Smooth muscle cell (in vitro differentiated cells): ENCODE measurements at regions not wholly inside any gene's neighbourhood (a gene's known extent, or its start where the extent isn't known, plus 50 kb on each side); places are given as distances from the start of the nearest gene placed in this dataset.

Experiments
- DNase-seq: peaks from one replicate; lab custom pipeline; 2025; ENCODE audit not compliant: unreplicated experiment; lab: John Stamatoyannopoulos, UW
- H2AFZ ChIP-seq: fragments of 200-600 bp; sonication (generic); 2 replicates; pipeline ENCODE4 v1.6.0; 2016; ENCODE audit warnings: antibody characterized with exemption, low read depth, mild to moderate bottlenecking
- H3F3A ChIP-seq: fragments of 200-600 bp; sonication (generic); 2 replicates; pipeline ENCODE4 v1.6.0; 2017; ENCODE audit warnings: antibody characterized with exemption, low read depth
- H3K27ac ChIP-seq: fragments of 200-600 bp; sonication (generic); 2 replicates; pipeline ENCODE4 v1.5.1; 2016; ENCODE audit warnings: low read depth, mild to moderate bottlenecking
- H3K27me3 ChIP-seq: fragments of 200-600 bp; sonication (generic); 2 replicates; pipeline ENCODE4 v1.6.1; 2016; ENCODE audit warnings: low read depth, mild to moderate bottlenecking
- H3K36me3 ChIP-seq: fragments of 200-600 bp; sonication (generic); 2 replicates; pipeline ENCODE4 v1.5.1; 2016; ENCODE audit warnings: low read depth
- H3K4me1 ChIP-seq: fragments of 200-600 bp; sonication (generic); 2 replicates; pipeline ENCODE4 v1.5.1; 2016; ENCODE audit warnings: low read depth
- H3K4me2 ChIP-seq: fragments of 200-600 bp; sonication (generic); 2 replicates; pipeline ENCODE4 v1.6.0; 2016; ENCODE audit warnings: mild to moderate bottlenecking
- H3K4me3 ChIP-seq: fragments of 200-600 bp; sonication (generic); 2 replicates; pipeline ENCODE4 v1.5.1; 2016; ENCODE audit warnings: mild to moderate bottlenecking
- H3K79me2 ChIP-seq: fragments of 200-600 bp; sonication (generic); 2 replicates; pipeline ENCODE4 v1.6.0; 2016; ENCODE audit warnings: low read depth, mild to moderate bottlenecking
- H3K9ac ChIP-seq: fragments of 200-600 bp; sonication (generic); 2 replicates; pipeline ENCODE4 v1.6.0; 2016; ENCODE audit warnings: low read depth
- H3K9me3 ChIP-seq: fragments of 200-600 bp; sonication (generic); replicated peaks from 2 replicates; pipeline ENCODE4 v1.5.1; 2016; ENCODE audit warnings: low read depth
- H4K20me1 ChIP-seq: fragments of 200-600 bp; sonication (generic); 2 replicates; pipeline ENCODE4 v1.6.0; 2016; ENCODE audit warnings: low read depth
- WGBS: methylation state at CpG from one replicate; pipeline ENCODE4 v1.1.7; 2016; ENCODE audit warnings: low lambda C conversion rate; 5-methylcytosine and 5-hydroxymethylcytosine counted together
- TF ChIP-seq, protein P1 (sequence below): fragments of 200-600 bp; sonication (generic); IDR thresholded peaks from 2 replicates; pipeline ENCODE4 v1.5.1; 2017; ENCODE audit warnings: borderline replicate concordance, mild to moderate bottlenecking, antibody characterized with exemption; ENCODE audit not compliant: insufficient read depth, poor library complexity, severe bottlenecking

DNA sequence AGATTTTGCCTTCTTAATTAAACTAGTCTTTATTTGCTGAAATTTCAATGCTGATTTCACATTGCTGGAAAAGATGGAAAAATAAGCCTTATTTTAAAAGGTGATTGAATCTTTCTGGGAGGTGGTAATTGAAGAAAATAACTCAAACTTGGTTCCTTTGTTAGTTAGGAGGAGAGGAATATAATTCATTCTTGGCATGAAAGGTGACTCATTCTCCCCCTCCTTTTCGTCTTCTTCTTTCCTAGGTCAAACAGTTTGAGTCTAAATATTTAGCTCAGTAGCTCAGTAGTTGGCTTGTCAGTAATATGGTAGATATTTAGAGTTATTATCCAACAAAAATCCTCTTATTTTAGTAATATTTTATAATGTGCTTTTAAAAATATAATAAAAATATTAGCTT, 353.9 kb upstream of the MEF2C start:
- no peaks in the 10 kb centered on the region for H4K20me1 ChIP-seq
- no peak overlapping the region for H3K4me2 ChIP-seq
- H3F3A ChIP-seq = no peaks in the 10 kb centered on the region
- H3K4me3 ChIP-seq = no peak overlapping the region
- H3K4me1 ChIP-seq = no peaks in the 10 kb centered on the region
- no peak overlapping the region for H2AFZ ChIP-seq
- no peak for DNase-seq
- H3K36me3 ChIP-seq = no peaks in the 10 kb centered on the region
- WGBS = 43% methylated on average over 1 of the region's 1 CpG
- H3K9me3 ChIP-seq = no peaks in the 10 kb centered on the region
- no peak overlapping the region for H3K27ac ChIP-seq
- no peaks in the 10 kb centered on the region for H3K79me2 ChIP-seq
- H3K27me3 ChIP-seq = no peaks in the 10 kb centered on the region
- TF ChIP-seq, protein P1, sequence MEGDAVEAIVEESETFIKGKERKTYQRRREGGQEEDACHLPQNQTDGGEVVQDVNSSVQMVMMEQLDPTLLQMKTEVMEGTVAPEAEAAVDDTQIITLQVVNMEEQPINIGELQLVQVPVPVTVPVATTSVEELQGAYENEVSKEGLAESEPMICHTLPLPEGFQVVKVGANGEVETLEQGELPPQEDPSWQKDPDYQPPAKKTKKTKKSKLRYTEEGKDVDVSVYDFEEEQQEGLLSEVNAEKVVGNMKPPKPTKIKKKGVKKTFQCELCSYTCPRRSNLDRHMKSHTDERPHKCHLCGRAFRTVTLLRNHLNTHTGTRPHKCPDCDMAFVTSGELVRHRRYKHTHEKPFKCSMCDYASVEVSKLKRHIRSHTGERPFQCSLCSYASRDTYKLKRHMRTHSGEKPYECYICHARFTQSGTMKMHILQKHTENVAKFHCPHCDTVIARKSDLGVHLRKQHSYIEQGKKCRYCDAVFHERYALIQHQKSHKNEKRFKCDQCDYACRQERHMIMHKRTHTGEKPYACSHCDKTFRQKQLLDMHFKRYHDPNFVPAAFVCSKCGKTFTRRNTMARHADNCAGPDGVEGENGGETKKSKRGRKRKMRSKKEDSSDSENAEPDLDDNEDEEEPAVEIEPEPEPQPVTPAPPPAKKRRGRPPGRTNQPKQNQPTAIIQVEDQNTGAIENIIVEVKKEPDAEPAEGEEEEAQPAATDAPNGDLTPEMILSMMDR = no peak
- H3K9ac ChIP-seq = no peak overlapping the region

GRCh38 chr5:89233462-89233861, 350.5 kb upstream of the MEF2C start:
- no peaks in the 10 kb centered on the region for H3K79me2 ChIP-seq
- no peak overlapping the region for H2AFZ ChIP-seq
- no peaks in the 10 kb centered on the region for H3F3A ChIP-seq
- H4K20me1 ChIP-seq = no peaks in the 10 kb centered on the region
- TF ChIP-seq, protein P1 = no peak
- no peak overlapping the region for H3K27ac ChIP-seq
- no peaks in the 10 kb centered on the region for H3K9me3 ChIP-seq
- no peak overlapping the region for H3K9ac ChIP-seq
- H3K4me3 ChIP-seq = no peak overlapping the region
- no peak overlapping the region for H3K4me2 ChIP-seq
- H3K4me1 ChIP-seq = no peaks in the 10 kb centered on the region
- H3K36me3 ChIP-seq = no peaks in the 10 kb centered on the region
- no peaks in the 10 kb centered on the region for H3K27me3 ChIP-seq
- no peak for DNase-seq

GRCh38 chr5:89232139-89232603, 349.2 kb upstream of the MEF2C start:
- Histone ChIP-seq H4K20me1 (no peaks in the 10 kb centered on the region), H3K9ac (no peak overlapping the region), H3K9me3 (no peaks in the 10 kb centered on the region), H3K27ac (no peak overlapping the region), H3K36me3 (no peaks in the 10 kb centered on the region), H3K27me3 (no peaks in the 10 kb centered on the region), H3K4me2 (no peak overlapping the region), H3K4me1 (no peaks in the 10 kb centered on the region), H2AFZ (peak overlapping the region; percentile 44), H3F3A (no peaks in the 10 kb centered on the region), H3K79me2 (no peaks in the 10 kb centered on the region), H3K4me3 (no peak overlapping the region)
- TF ChIP-seq, protein P1 = no peak
- DNase-seq = no peak
- 76% methylated on average over 3 of the region's 3 CpGs for WGBS

- no peak for DNase-seq
- Histone ChIP-seq H3K4me1 (no peaks in the 10 kb centered on the region), H3K27me3 (no peaks in the 10 kb centered on the region), H2AFZ (no peak overlapping the region), H4K20me1 (no peaks in the 10 kb centered on the region), H3K36me3 (no peaks in the 10 kb centered on the region), H3K9me3 (no peaks in the 10 kb centered on the region), H3K27ac (no peak overlapping the region), H3K9ac (no peak overlapping the region), H3F3A (no peaks in the 10 kb centered on the region), H3K4me2 (no peak overlapping the region), H3K79me2 (no peaks in the 10 kb centered on the region), H3K4me3 (no peak overlapping the region)
- TF ChIP-seq, protein P1 = no peak
- WGBS = 78% methylated on average over 2 of the region's 2 CpGs
Measured at GRCh38 chr5:89230178-89230577, 347.2 kb upstream of the MEF2C start.
